ENCODE measurements at regions not wholly inside any gene's neighbourhood (a gene's known extent, or its start where the extent isn't known, plus 50 kb on each side); places are given as distances from the start of the nearest gene placed in this dataset.

DNA sequence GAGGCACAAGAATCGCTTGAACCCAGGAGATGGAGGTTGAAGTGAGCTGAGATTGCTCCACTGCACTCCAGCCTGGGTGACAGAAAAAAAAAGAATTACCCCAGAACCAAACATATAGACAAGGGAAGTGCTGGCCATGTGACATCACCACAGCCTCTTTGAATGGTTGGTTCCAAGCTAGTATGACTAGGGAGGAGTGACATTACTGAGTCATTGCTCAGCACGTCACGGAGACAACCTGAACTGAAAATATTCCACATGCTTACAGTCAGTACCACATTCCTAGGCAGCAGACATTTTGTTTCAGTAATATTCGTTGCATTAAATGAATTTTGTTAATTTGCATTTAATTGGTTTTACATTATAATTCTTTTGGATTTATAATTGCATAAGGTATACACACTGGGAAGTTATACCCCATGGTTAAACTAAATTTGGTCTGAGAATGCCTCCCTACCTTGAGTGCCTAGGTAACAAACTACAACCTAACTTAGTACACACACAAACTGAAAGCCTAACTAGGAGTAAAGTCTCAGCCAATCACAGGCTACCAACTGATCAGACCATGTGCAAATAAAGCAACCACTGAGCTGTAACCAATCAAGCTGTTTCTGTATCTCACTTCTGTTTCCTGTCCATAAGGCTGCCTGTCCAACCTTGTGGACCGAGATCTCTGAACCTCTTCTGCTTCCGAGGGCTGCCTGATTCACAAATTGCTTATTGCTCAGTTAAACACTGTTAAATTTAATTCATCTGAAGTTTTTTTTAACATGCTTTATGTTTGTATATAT, 164.4 kb downstream of the CAND1 start:
- in situ Hi-C loops (cut with MboI; ENCODE audit: low sequenced_read_pairs) = no loop called here
- no peak for DNase-seq (ENCODE audit: low spot score in 2 of 2)

GRCh38 chr12:67434671-67435370, 165.7 kb downstream of the CAND1 start:
- no peak for DNase-seq (ENCODE audit: low spot score in 2 of 2)
- H3K36me3 ChIP-seq (replicated peaks) = no peaks in the 10 kb centered on the region
- H3K27me3 ChIP-seq (ENCODE audit: low read depth) = no peaks in the 10 kb centered on the region
- no peaks in the 10 kb centered on the region for H3K9me3 ChIP-seq
- H3K4me3 ChIP-seq = no peak overlapping the region
- in situ Hi-C loops (cut with MboI; ENCODE audit: low sequenced_read_pairs) = no loop called here
- no peaks in the 10 kb centered on the region; the same call in 1 of the 2 replicates for H3K4me1 ChIP-seq

More for the DNA sequence above, 164.4 kb downstream of the CAND1 start:
- H3K4me1 ChIP-seq = no peaks in the 10 kb centered on the region; the same call in 1 of the 2 replicates
- no peaks in the 10 kb centered on the region for H3K9me3 ChIP-seq
- no peaks in the 10 kb centered on the region for H3K27me3 ChIP-seq (ENCODE audit: low read depth)
- H3K4me3 ChIP-seq = no peak overlapping the region
- H3K36me3 ChIP-seq (replicated peaks) = no peaks in the 10 kb centered on the region

GRCh38 chr12:67436230-67436629, 167.1 kb downstream of the CAND1 start:
- in situ Hi-C loops (cut with MboI; ENCODE audit: low sequenced_read_pairs) = no loop called here
- H3K9me3 ChIP-seq = no peaks in the 10 kb centered on the region
- peak in 1 of 2 experiments; percentile 21 for DNase-seq (ENCODE audit: low spot score in 2 of 2)

DNA sequence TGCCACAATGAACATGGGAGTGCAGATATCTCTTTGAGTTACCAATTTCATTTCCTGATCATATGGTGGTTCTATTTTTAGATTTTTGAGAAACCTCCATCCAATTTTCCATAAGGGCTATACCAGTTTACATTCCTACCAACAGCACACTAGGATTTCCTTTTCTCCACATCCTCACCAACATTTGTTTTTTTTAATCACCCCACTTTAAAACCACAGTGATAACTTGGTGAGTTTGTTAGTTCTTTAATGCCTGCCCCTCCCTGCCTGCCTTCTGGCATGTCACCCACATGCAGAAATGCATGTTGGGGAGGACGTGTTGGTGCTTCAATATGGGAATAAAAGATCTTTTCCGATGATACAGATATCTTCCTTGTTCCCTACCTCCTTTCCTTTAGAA, 167.9 kb downstream of the CAND1 start:
- H3K36me3 ChIP-seq (replicated peaks) = no peaks in the 10 kb centered on the region
- no peaks in the 10 kb centered on the region; the same call in 1 of the 2 replicates for H3K4me1 ChIP-seq
- H3K4me3 ChIP-seq = no peak overlapping the region
- in situ Hi-C loops (cut with MboI; ENCODE audit: low sequenced_read_pairs) = no loop called here
- H3K27me3 ChIP-seq (ENCODE audit: low read depth) = no peaks in the 10 kb centered on the region
- no peak for DNase-seq (ENCODE audit: low spot score in 2 of 2)
- no peaks in the 10 kb centered on the region for H3K9me3 ChIP-seq

More at GRCh38 chr12:67436230-67436629, 167.1 kb downstream of the CAND1 start:
- H3K36me3 ChIP-seq (replicated peaks) = no peaks in the 10 kb centered on the region
- no peak overlapping the region for H3K4me3 ChIP-seq
- H3K27me3 ChIP-seq (ENCODE audit: low read depth) = no peaks in the 10 kb centered on the region
- no peaks in the 10 kb centered on the region; the same call in 1 of the 2 replicates for H3K4me1 ChIP-seq

DNA sequence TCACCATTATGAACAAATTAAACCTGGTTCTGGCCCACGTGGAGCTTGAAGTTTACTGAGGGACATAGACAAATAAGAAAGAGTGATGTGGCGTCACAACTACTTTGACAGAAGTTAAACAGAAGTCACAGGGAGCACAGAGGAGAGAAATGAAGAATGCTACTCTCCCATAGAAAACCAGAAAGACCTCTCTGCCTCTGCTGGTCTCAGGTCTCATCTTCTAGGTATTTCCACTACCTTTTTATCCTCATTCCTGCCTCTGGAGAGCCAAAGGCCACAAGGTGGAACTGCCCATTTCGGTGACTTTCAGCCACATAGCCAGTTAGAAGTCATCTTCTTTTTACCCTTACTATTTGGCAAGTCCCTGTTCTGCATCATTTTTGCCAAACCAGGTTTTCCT, 170.5 kb downstream of the CAND1 start:
- no peak overlapping the region for H3K4me3 ChIP-seq
- DNase-seq (ENCODE audit: low spot score in 2 of 2) = no peak
- in situ Hi-C loops (cut with MboI; ENCODE audit: low sequenced_read_pairs) = loop anchor here (10.0 kb wide), 1 partner anchor 85 kb away; no protein-coding TSS in a partner anchor
- H3K27me3 ChIP-seq (ENCODE audit: low read depth) = no peaks in the 10 kb centered on the region
- no peaks in the 10 kb centered on the region for H3K9me3 ChIP-seq
- no peaks in the 10 kb centered on the region; the same call in none of the 2 replicates for H3K4me1 ChIP-seq
- H3K36me3 ChIP-seq (replicated peaks) = no peaks in the 10 kb centered on the region

DNA sequence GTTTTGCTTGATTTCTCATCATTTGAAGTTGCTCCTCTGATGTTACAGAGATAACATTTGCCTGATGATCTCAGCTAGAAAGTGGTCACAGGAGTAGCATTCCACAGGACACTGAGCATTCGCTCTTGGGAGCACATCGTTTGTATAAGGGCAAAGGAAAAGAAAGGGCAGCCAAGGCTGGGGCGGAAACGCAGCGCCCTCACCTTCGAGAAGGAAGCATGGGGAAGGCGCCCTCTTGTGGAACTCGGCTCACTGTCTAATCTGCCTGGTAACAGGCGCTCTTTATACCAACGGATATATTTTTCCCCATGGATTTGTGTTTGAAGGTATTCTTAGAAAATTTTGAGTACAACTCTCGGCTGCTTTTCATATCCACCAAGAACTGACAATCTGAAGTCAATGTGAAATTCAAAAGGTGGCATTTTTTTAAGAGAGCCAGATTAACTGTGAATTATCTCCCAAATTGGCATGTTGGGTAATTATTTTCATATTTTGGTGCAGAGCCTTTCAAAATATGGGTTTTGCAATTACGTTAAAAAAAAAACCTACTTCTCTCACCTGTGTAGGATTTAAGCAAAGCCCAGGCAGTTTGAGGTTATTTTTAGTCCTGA, 172.7 kb downstream of the CAND1 start:
- Histone ChIP-seq H3K4me1 (no peaks in the 10 kb centered on the region; the same call in none of the 2 replicates), H3K27me3 (ENCODE audit: low read depth) (no peaks in the 10 kb centered on the region), H3K36me3 (replicated peaks) (no peaks in the 10 kb centered on the region), H3K4me3 (no peak overlapping the region), H3K9me3 (no peaks in the 10 kb centered on the region)
- peak; percentile 58 to 91 for DNase-seq (ENCODE audit: low spot score in 2 of 2)
- in situ Hi-C loops (cut with MboI; ENCODE audit: low sequenced_read_pairs) = loop anchor here (10.0 kb wide), 1 partner anchor 87 kb away; no protein-coding TSS in a partner anchor

- no peaks in the 10 kb centered on the region for H3K27me3 ChIP-seq (ENCODE audit: low read depth)
- no peak for DNase-seq (ENCODE audit: low spot score in 2 of 2)
- in situ Hi-C loops (cut with MboI; ENCODE audit: low sequenced_read_pairs) = loop anchor here (10.0 kb wide), 1 partner anchor 88 kb away; no protein-coding TSS in a partner anchor
Observed at GRCh38 chr12:67442347-67442841, 173.2 kb downstream of the CAND1 start.

GRCh38 chr12:67442896-67443295, 173.7 kb downstream of the CAND1 start:
- in situ Hi-C loops (cut with MboI; ENCODE audit: low sequenced_read_pairs) = loop anchor here (10.0 kb wide), 1 partner anchor 88 kb away; no protein-coding TSS in a partner anchor
- Histone ChIP-seq H3K4me1 (no peaks in the 10 kb centered on the region; the same call in none of the 2 replicates), H3K36me3 (replicated peaks) (no peaks in the 10 kb centered on the region), H3K27me3 (ENCODE audit: low read depth) (no peaks in the 10 kb centered on the region), H3K9me3 (no peaks in the 10 kb centered on the region), H3K4me3 (no peak overlapping the region)
- DNase-seq (ENCODE audit: low spot score in 2 of 2) = no peak

More at GRCh38 chr12:67442347-67442841, 173.2 kb downstream of the CAND1 start:
- Histone ChIP-seq H3K9me3 (no peaks in the 10 kb centered on the region), H3K36me3 (replicated peaks) (no peaks in the 10 kb centered on the region), H3K4me1 (no peaks in the 10 kb centered on the region; the same call in none of the 2 replicates), H3K4me3 (no peak overlapping the region)

GRCh38 chr12:67444542-67444941, 175.4 kb downstream of the CAND1 start:
- in situ Hi-C loops (cut with MboI; ENCODE audit: low sequenced_read_pairs) = loop anchor here (10.0 kb wide), 1 partner anchor 90 kb away; no protein-coding TSS in a partner anchor
- Histone ChIP-seq H3K36me3 (replicated peaks) (no peaks in the 10 kb centered on the region), H3K4me1 (no peaks in the 10 kb centered on the region; the same call in none of the 2 replicates), H3K9me3 (no peaks in the 10 kb centered on the region), H3K27me3 (ENCODE audit: low read depth) (no peaks in the 10 kb centered on the region), H3K4me3 (no peak overlapping the region)
- no peak for DNase-seq (ENCODE audit: low spot score in 2 of 2)

- H3K4me1 ChIP-seq = no peaks in the 10 kb centered on the region; the same call in none of the 2 replicates
- no peaks in the 10 kb centered on the region for H3K27me3 ChIP-seq (ENCODE audit: low read depth)
- in situ Hi-C loops (cut with MboI; ENCODE audit: low sequenced_read_pairs) = loop anchor here (10.0 kb wide), 1 partner anchor 92 kb away; no protein-coding TSS in a partner anchor
Observed at GRCh38 chr12:67446716-67447115, 177.6 kb downstream of the CAND1 start.

GRCh38 chr12:67447180-67447579, 178.0 kb downstream of the CAND1 start:
- no peaks in the 10 kb centered on the region for H3K36me3 ChIP-seq (replicated peaks)
- H3K9me3 ChIP-seq = no peaks in the 10 kb centered on the region
- H3K4me1 ChIP-seq = no peaks in the 10 kb centered on the region; the same call in none of the 2 replicates
- no peaks in the 10 kb centered on the region for H3K27me3 ChIP-seq (ENCODE audit: low read depth)
- in situ Hi-C loops (cut with MboI; ENCODE audit: low sequenced_read_pairs) = loop anchor here (10.0 kb wide), 1 partner anchor 92 kb away; no protein-coding TSS in a partner anchor
- H3K4me3 ChIP-seq = no peak overlapping the region
- peak in 1 of 2 experiments; percentile 59 for DNase-seq (ENCODE audit: low spot score in 2 of 2)

More at GRCh38 chr12:67446716-67447115, 177.6 kb downstream of the CAND1 start:
- Histone ChIP-seq H3K36me3 (replicated peaks) (no peaks in the 10 kb centered on the region), H3K4me3 (no peak overlapping the region), H3K9me3 (no peaks in the 10 kb centered on the region)
- no peak for DNase-seq (ENCODE audit: low spot score in 2 of 2)

- Histone ChIP-seq H3K4me1 (no peaks in the 10 kb centered on the region; the same call in 1 of the 2 replicates), H3K36me3 (replicated peaks) (no peaks in the 10 kb centered on the region), H3K9me3 (no peaks in the 10 kb centered on the region), H3K4me3 (no peak overlapping the region), H3K27me3 (ENCODE audit: low read depth) (no peaks in the 10 kb centered on the region)
- in situ Hi-C loops (cut with MboI; ENCODE audit: low sequenced_read_pairs) = loop anchor here (10.0 kb wide), 1 partner anchor 95 kb away; no protein-coding TSS in a partner anchor
- DNase-seq (ENCODE audit: low spot score in 2 of 2) = no peak
Observed at GRCh38 chr12:67449591-67450052, 180.5 kb downstream of the CAND1 start.

DNA sequence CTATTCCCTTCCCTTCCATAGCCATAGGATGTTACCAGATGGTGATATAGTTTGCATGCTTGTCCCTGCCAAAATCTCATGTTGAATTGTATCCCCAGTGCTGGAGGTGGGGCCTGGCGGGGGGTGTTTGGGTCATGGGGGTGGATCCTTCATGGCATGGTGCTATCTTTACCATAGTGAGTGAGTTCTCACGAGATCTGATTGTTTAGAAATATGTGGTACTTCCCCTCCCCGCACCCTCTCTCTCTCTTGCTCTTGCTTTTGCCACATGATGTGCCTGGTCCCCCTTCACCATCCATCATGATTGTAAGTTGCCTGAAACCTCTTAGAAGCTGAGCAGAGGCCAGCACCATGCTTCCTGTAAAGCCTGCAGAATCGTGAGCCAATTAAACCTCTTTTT, 181.3 kb downstream of the CAND1 start:
- Histone ChIP-seq H3K27me3 (ENCODE audit: low read depth) (no peaks in the 10 kb centered on the region), H3K4me3 (no peak overlapping the region), H3K9me3 (no peaks in the 10 kb centered on the region), H3K36me3 (replicated peaks) (no peaks in the 10 kb centered on the region), H3K4me1 (no peaks in the 10 kb centered on the region; the same call in 1 of the 2 replicates)
- in situ Hi-C loops (cut with MboI; ENCODE audit: low sequenced_read_pairs) = no loop called here
- DNase-seq (ENCODE audit: low spot score in 2 of 2) = no peak
